DOHH2 (cell line): ENCODE measurements at regions not wholly inside any gene's neighbourhood (a gene's known extent, or its start where the extent isn't known, plus 50 kb on each side); places are given as distances from the start of the nearest gene placed in this dataset.

ENCODE experiments used
- H3F3A ChIP-seq: fragments of 200-600 bp; sonication (generic), shearing (Covaris generic); 2 replicates; pipeline ENCODE4 v1.6.0; 2016; ENCODE audit warnings: antibody characterized with exemption, mild to moderate bottlenecking; ENCODE audit not compliant: control insufficient read depth, insufficient read depth
- H3K27ac ChIP-seq: fragments of 200-600 bp; sonication (generic); 2 replicates; pipeline ENCODE4 v1.5.1; 2014; ENCODE audit warnings: low read depth, mild to moderate bottlenecking, low read length, moderate library complexity
- H3K27me3 ChIP-seq: fragments of 200-600 bp; sonication (generic); 2 replicates; pipeline ENCODE4 v1.6.1; 2014; ENCODE audit warnings: mild to moderate bottlenecking, low read length, mixed read lengths; ENCODE audit not compliant: control insufficient read depth
- H3K36me3 ChIP-seq: fragments of 200-600 bp; sonication (generic); 2 replicates; pipeline ENCODE4 v1.6.1; 2014; ENCODE audit warnings: mild to moderate bottlenecking, low read length, moderate library complexity, mixed read lengths; ENCODE audit not compliant: control insufficient read depth
- H3K4me1 ChIP-seq: fragments of 200-600 bp; sonication (generic); 2 replicates; pipeline ENCODE4 v1.6.1; 2014; ENCODE audit warnings: mild to moderate bottlenecking, low read length, mixed read lengths; ENCODE audit not compliant: control insufficient read depth
- H3K4me2 ChIP-seq: fragments of 200-600 bp; sonication (generic); 2 replicates; pipeline ENCODE4 v1.6.0; 2014; ENCODE audit warnings: mild to moderate bottlenecking, low read length, moderate library complexity
- H3K4me3 ChIP-seq: fragments of 200-600 bp; sonication (generic); 2 replicates; pipeline ENCODE4 v1.5.1; 2014; ENCODE audit warnings: mild to moderate bottlenecking, low read length, mixed read lengths
- H3K79me2 ChIP-seq: fragments of 200-600 bp; sonication (generic); 2 replicates; pipeline ENCODE4 v1.6.1; 2014; ENCODE audit warnings: mild to moderate bottlenecking, low read length, mixed read lengths; ENCODE audit not compliant: control insufficient read depth
- H3K9me2 ChIP-seq: fragments of 200-600 bp; sonication (generic); replicated peaks from 2 replicates; pipeline ENCODE4 v1.6.1; 2014; ENCODE audit warnings: mild to moderate bottlenecking, low read length, mixed read lengths; ENCODE audit not compliant: control insufficient read depth
- H3K9me3 ChIP-seq: fragments of 200-600 bp; sonication (generic); 2 replicates; pipeline ENCODE4 v1.6.1; 2014; ENCODE audit warnings: antibody characterized with exemption, low read length, mixed read lengths; ENCODE audit not compliant: control insufficient read depth, insufficient read depth
- H4K20me1 ChIP-seq: fragments of 200-600 bp; sonication (generic); 2 replicates; pipeline ENCODE4 v1.6.0; 2014; ENCODE audit warnings: low read depth, mild to moderate bottlenecking, antibody characterized with exemption, low read length, moderate library complexity; ENCODE audit not compliant: control insufficient read depth, insufficient read depth
- CTCF ChIP-seq: fragments of 200-600 bp; sonication (generic); IDR thresholded peaks from one replicate; pipeline ENCODE4 v1.5.1; 2014; ENCODE audit warnings: antibody characterized with exemption, mild to moderate bottlenecking, low read depth, low read length; ENCODE audit not compliant: poor library complexity, severe bottlenecking
- EZH2phosphoT487 ChIP-seq: fragments of 200-600 bp; sonication (generic); IDR thresholded peaks from 2 replicates; pipeline ENCODE4 v1.6.1; 2017; ENCODE audit warnings: borderline replicate concordance, mild to moderate bottlenecking, antibody characterized with exemption, low read length, moderate library complexity, mixed read lengths

GRCh38 chr13:28548468-28548867 lies 53.5 kb upstream of the FLT1 start:
- Histone ChIP-seq H3K9me2 (no peaks in the 10 kb centered on the region), H3K9me3 (peaks cover 7% of the 10 kb centered on the region; the same call in 1 of the 2 replicates)
- no peak for TF ChIP-seq EZH2phosphoT487
- TF ChIP-seq CTCF: no peak

GRCh38 chr13:28545583-28546333 lies 50.8 kb upstream of the FLT1 start:
- H3K27ac ChIP-seq: no peak overlapping the region
- H4K20me1 ChIP-seq: no peaks in the 10 kb centered on the region
- H3K4me2 ChIP-seq: no peak overlapping the region
- H3K4me3 ChIP-seq: no peak overlapping the region
- no peaks in the 10 kb centered on the region for H3K36me3 ChIP-seq
- peaks cover 11% of the 10 kb centered on the region; the same call in 1 of the 2 replicates for H3K9me3 ChIP-seq
- peaks cover 15% of the 10 kb centered on the region for H3K4me1 ChIP-seq
- H3K9me2 ChIP-seq: no peaks in the 10 kb centered on the region
- no peaks in the 10 kb centered on the region for H3K27me3 ChIP-seq
- H3F3A ChIP-seq: no peaks in the 10 kb centered on the region
- TF ChIP-seq EZH2phosphoT487 (no peak), CTCF (no peak)
- no peaks in the 10 kb centered on the region for H3K79me2 ChIP-seq

More at GRCh38 chr13:28548468-28548867, 53.5 kb upstream of the FLT1 start:
- Histone ChIP-seq H3K27ac (no peak overlapping the region), H3K36me3 (no peaks in the 10 kb centered on the region), H3K4me3 (no peak overlapping the region), H4K20me1 (no peaks in the 10 kb centered on the region), H3K4me2 (no peak overlapping the region), H3K4me1 (no peaks in the 10 kb centered on the region), H3K79me2 (no peaks in the 10 kb centered on the region), H3F3A (no peaks in the 10 kb centered on the region), H3K27me3 (no peaks in the 10 kb centered on the region)
